ENCODE measurements at regions not wholly inside any gene's neighbourhood (a gene's known extent, or its start where the extent isn't known, plus 50 kb on each side); places are given as distances from the start of the nearest gene placed in this dataset.

GRCh38 chr7:1367501-1368183 lies 91.6 kb downstream of the MICALL2 start:
- Histone ChIP-seq H3K27ac (ENCODE audit: insufficient read depth, low read depth, low read length, poor library complexity, severe bottlenecking) (no peak overlapping the region), H3K36me3 (ENCODE audit: control insufficient read depth, insufficient read depth, low read length) (no peaks in the 10 kb centered on the region), H3K27me3 (ENCODE audit: control insufficient read depth, insufficient read depth, low read length, poor library complexity, severe bottlenecking) (peaks cover 59% of the 10 kb centered on the region), H3K4me3 (ENCODE audit: insufficient read depth, low read depth, low read length) (no peak overlapping the region), H3K9me3 (ENCODE audit: control insufficient read depth, low read length) (no peaks in the 10 kb centered on the region), H3K4me1 (ENCODE audit: control insufficient read depth, insufficient read depth, low read length) (peaks cover 12% of the 10 kb centered on the region)
- 87 to 89% methylated on average over 22 of the region's 22 CpGs for WGBS, 2 experiments

GRCh38 chr7:1368184-1368681 lies 91.0 kb downstream of the MICALL2 start:
- peaks cover 12% of the 10 kb centered on the region for H3K4me1 ChIP-seq (ENCODE audit: control insufficient read depth, insufficient read depth, low read length)
- no peak overlapping the region for H3K27ac ChIP-seq (ENCODE audit: insufficient read depth, low read depth, low read length, poor library complexity, severe bottlenecking)
- 52 to 57% methylated on average over 11 of the region's 11 CpGs for WGBS, 2 experiments
- no peaks in the 10 kb centered on the region for H3K9me3 ChIP-seq (ENCODE audit: control insufficient read depth, low read length)
- peaks cover 65% of the 10 kb centered on the region for H3K27me3 ChIP-seq (ENCODE audit: control insufficient read depth, insufficient read depth, low read length, poor library complexity, severe bottlenecking)
- no peaks in the 10 kb centered on the region for H3K36me3 ChIP-seq (ENCODE audit: control insufficient read depth, insufficient read depth, low read length)
- H3K4me3 ChIP-seq (ENCODE audit: insufficient read depth, low read depth, low read length): no peak overlapping the region

DNA sequence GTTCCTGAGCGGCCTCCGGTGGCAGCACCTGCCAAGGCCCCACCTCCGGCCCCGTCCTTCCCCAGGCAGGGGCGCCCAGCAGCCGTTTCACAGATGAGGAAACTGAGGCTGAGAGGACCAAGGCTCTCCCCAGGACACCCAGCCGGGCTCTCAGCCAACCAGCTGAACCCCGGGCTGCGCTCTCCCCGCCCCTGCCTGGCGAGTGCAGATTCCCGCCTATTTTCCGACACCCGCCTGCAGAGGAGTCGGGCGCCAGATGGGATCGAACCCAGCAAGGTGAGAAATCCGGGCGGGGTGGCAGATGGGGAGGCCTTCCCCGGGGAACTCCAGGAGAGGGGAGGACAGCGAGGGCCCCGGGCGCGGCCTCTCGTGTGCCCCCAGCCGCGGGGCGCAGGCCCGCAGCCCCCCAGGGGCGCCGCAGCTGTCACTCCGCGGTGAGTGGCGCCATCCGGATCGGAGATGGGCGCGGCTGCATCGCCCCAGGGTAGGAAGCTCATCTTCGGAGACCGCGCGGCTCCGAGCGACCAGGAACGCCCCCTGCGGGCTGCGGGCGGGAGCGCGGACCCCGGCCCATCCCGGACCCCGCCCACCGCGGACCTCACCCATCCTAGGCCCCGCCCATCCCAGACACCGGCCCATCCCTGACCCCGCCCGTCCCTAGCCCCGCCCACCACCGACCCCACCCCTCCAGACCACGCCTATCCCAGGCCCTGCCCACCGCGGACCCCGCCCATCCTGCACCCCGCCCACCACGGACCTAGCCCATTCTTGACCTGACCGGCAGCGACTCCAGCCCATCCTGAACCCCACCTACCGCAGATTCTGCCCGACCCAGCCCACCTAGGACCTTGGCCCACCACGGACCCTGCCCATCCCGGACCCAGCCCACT lies 90.3 kb downstream of the MICALL2 start:
- Histone ChIP-seq H3K36me3 (ENCODE audit: control insufficient read depth, insufficient read depth, low read length) (no peaks in the 10 kb centered on the region), H3K9me3 (ENCODE audit: control insufficient read depth, low read length) (no peaks in the 10 kb centered on the region), H3K27ac (ENCODE audit: insufficient read depth, low read depth, low read length, poor library complexity, severe bottlenecking) (no peak overlapping the region), H3K27me3 (ENCODE audit: control insufficient read depth, insufficient read depth, low read length, poor library complexity, severe bottlenecking) (peaks cover 69% of the 10 kb centered on the region), H3K4me1 (ENCODE audit: control insufficient read depth, insufficient read depth, low read length) (peaks cover 12% of the 10 kb centered on the region), H3K4me3 (ENCODE audit: insufficient read depth, low read depth, low read length) (no peak overlapping the region)
- WGBS, 2 experiments: 4 to 5% methylated on average over 71 to 74 of the region's 74 CpGs

GRCh38 chr7:1369916-1370657 lies 89.2 kb downstream of the MICALL2 start:
- peaks cover 69% of the 10 kb centered on the region for H3K27me3 ChIP-seq (ENCODE audit: control insufficient read depth, insufficient read depth, low read length, poor library complexity, severe bottlenecking)
- no peak overlapping the region for H3K4me3 ChIP-seq (ENCODE audit: insufficient read depth, low read depth, low read length)
- WGBS, 2 experiments: 45 to 46% methylated on average over 14 of the region's 14 CpGs
- H3K9me3 ChIP-seq (ENCODE audit: control insufficient read depth, low read length): no peaks in the 10 kb centered on the region
- no peak overlapping the region for H3K27ac ChIP-seq (ENCODE audit: insufficient read depth, low read depth, low read length, poor library complexity, severe bottlenecking)
- peaks cover 12% of the 10 kb centered on the region for H3K4me1 ChIP-seq (ENCODE audit: control insufficient read depth, insufficient read depth, low read length)
- H3K36me3 ChIP-seq (ENCODE audit: control insufficient read depth, insufficient read depth, low read length): no peaks in the 10 kb centered on the region

GRCh38 chr7:1370738-1371137 lies 88.5 kb downstream of the MICALL2 start:
- peaks cover 69% of the 10 kb centered on the region for H3K27me3 ChIP-seq (ENCODE audit: control insufficient read depth, insufficient read depth, low read length, poor library complexity, severe bottlenecking)
- no peak overlapping the region for H3K4me3 ChIP-seq (ENCODE audit: insufficient read depth, low read depth, low read length)
- 85 to 86% methylated on average over 9 of the region's 9 CpGs for WGBS, 2 experiments
- peaks cover 12% of the 10 kb centered on the region for H3K4me1 ChIP-seq (ENCODE audit: control insufficient read depth, insufficient read depth, low read length)
- no peaks in the 10 kb centered on the region for H3K9me3 ChIP-seq (ENCODE audit: control insufficient read depth, low read length)
- no peak overlapping the region for H3K27ac ChIP-seq (ENCODE audit: insufficient read depth, low read depth, low read length, poor library complexity, severe bottlenecking)
- H3K36me3 ChIP-seq (ENCODE audit: control insufficient read depth, insufficient read depth, low read length): no peaks in the 10 kb centered on the region

GRCh38 chr7:1372063-1372462 lies 87.2 kb downstream of the MICALL2 start:
- no peaks in the 10 kb centered on the region for H3K36me3 ChIP-seq (ENCODE audit: control insufficient read depth, insufficient read depth, low read length)
- H3K4me3 ChIP-seq (ENCODE audit: insufficient read depth, low read depth, low read length): no peak overlapping the region
- peaks cover 57% of the 10 kb centered on the region for H3K27me3 ChIP-seq (ENCODE audit: control insufficient read depth, insufficient read depth, low read length, poor library complexity, severe bottlenecking)
- no peaks in the 10 kb centered on the region for H3K9me3 ChIP-seq (ENCODE audit: control insufficient read depth, low read length)
- H3K4me1 ChIP-seq (ENCODE audit: control insufficient read depth, insufficient read depth, low read length): peaks cover 12% of the 10 kb centered on the region
- no peak overlapping the region for H3K27ac ChIP-seq (ENCODE audit: insufficient read depth, low read depth, low read length, poor library complexity, severe bottlenecking)
- 85 to 89% methylated on average over 6 of the region's 6 CpGs for WGBS, 2 experiments

GRCh38 chr7:1372671-1373379 lies 86.4 kb downstream of the MICALL2 start:
- Histone ChIP-seq H3K27ac (ENCODE audit: insufficient read depth, low read depth, low read length, poor library complexity, severe bottlenecking) (no peak overlapping the region), H3K4me1 (ENCODE audit: control insufficient read depth, insufficient read depth, low read length) (peaks cover 10% of the 10 kb centered on the region), H3K36me3 (ENCODE audit: control insufficient read depth, insufficient read depth, low read length) (no peaks in the 10 kb centered on the region), H3K27me3 (ENCODE audit: control insufficient read depth, insufficient read depth, low read length, poor library complexity, severe bottlenecking) (peaks cover 54% of the 10 kb centered on the region), H3K4me3 (ENCODE audit: insufficient read depth, low read depth, low read length) (no peak overlapping the region), H3K9me3 (ENCODE audit: control insufficient read depth, low read length) (no peaks in the 10 kb centered on the region)
- WGBS, 2 experiments: 86 to 89% methylated on average over 23 of the region's 23 CpGs

- no peaks in the 10 kb centered on the region for H3K36me3 ChIP-seq (ENCODE audit: control insufficient read depth, insufficient read depth, low read length)
- H3K9me3 ChIP-seq (ENCODE audit: control insufficient read depth, low read length): no peaks in the 10 kb centered on the region
- 78 to 79% methylated on average over 21 of the region's 21 CpGs for WGBS, 2 experiments
- no peak overlapping the region for H3K4me3 ChIP-seq (ENCODE audit: insufficient read depth, low read depth, low read length)
- no peaks in the 10 kb centered on the region for H3K4me1 ChIP-seq (ENCODE audit: control insufficient read depth, insufficient read depth, low read length)
- peaks cover 36% of the 10 kb centered on the region for H3K27me3 ChIP-seq (ENCODE audit: control insufficient read depth, insufficient read depth, low read length, poor library complexity, severe bottlenecking)
- H3K27ac ChIP-seq (ENCODE audit: insufficient read depth, low read depth, low read length, poor library complexity, severe bottlenecking): no peak overlapping the region
Measured at GRCh38 chr7:1377111-1377909, 82.0 kb downstream of the MICALL2 start.
